GM21367 (cell line): ENCODE measurements at regions not wholly inside any gene's neighbourhood (a gene's known extent, or its start where the extent isn't known, plus 50 kb on each side); places are given as distances from the start of the nearest gene placed in this dataset.

Experiments
- ATAC-seq: cut with Tn5 transposase; IDR thresholded peaks from one replicate; pipeline ENCODE4 v1.9.1; 2021; ENCODE audit not compliant: unreplicated experiment

- no peak for ATAC-seq
Observed at GRCh38 chr7:153370092-153370491, 610.5 kb downstream of the ACTR3B start.

GRCh38 chr7:153380636-153381035 lies 621.1 kb downstream of the ACTR3B start:
- no peak for ATAC-seq

- peak; percentile 60 for ATAC-seq
Observed at GRCh38 chr7:153381275-153382040, 621.9 kb downstream of the ACTR3B start.

- ATAC-seq = no peak
Observed at GRCh38 chr7:153382641-153383101, 623.1 kb downstream of the ACTR3B start.

GRCh38 chr7:153383781-153384180 lies 624.2 kb downstream of the ACTR3B start:
- no peak for ATAC-seq

- no peak for ATAC-seq
Observed at GRCh38 chr7:153385502-153385901, 626.0 kb downstream of the ACTR3B start.

GRCh38 chr7:153386556-153386955 lies 627.0 kb downstream of the ACTR3B start:
- ATAC-seq = no peak

- no peak for ATAC-seq
Observed at GRCh38 chr7:153388611-153389010, 629.1 kb downstream of the ACTR3B start.

- no peak for ATAC-seq
Observed at GRCh38 chr7:153389261-153389660, 629.7 kb downstream of the ACTR3B start.

GRCh38 chr7:153390955-153391354 lies 631.4 kb downstream of the ACTR3B start:
- ATAC-seq = no peak

- no peak for ATAC-seq
Observed at GRCh38 chr7:153392726-153393125, 633.2 kb downstream of the ACTR3B start.

- no peak for ATAC-seq
Observed at GRCh38 chr7:153393666-153394065, 634.1 kb downstream of the ACTR3B start.

- ATAC-seq = no peak
Observed at GRCh38 chr7:153396475-153396874, 636.9 kb downstream of the ACTR3B start.

- no peak for ATAC-seq
Observed at GRCh38 chr7:153397459-153397858, 637.9 kb downstream of the ACTR3B start.

- no peak for ATAC-seq
Observed at GRCh38 chr7:153397906-153398305, 638.4 kb downstream of the ACTR3B start.

- no peak for ATAC-seq
Observed at GRCh38 chr7:153398370-153398769, 638.8 kb downstream of the ACTR3B start.

GRCh38 chr7:153398789-153399553 lies 639.4 kb downstream of the ACTR3B start:
- ATAC-seq = no peak

- no peak for ATAC-seq
Observed at GRCh38 chr7:153399554-153399940, 640.0 kb downstream of the ACTR3B start.

- ATAC-seq = no peak
Observed at GRCh38 chr7:153400735-153401593, 641.4 kb downstream of the ACTR3B start.

- ATAC-seq = no peak
Observed at GRCh38 chr7:153401795-153402720, 642.5 kb downstream of the ACTR3B start.
